ENCODE measurements at regions not wholly inside any gene's neighbourhood (a gene's known extent, or its start where the extent isn't known, plus 50 kb on each side); places are given as distances from the start of the nearest gene placed in this dataset.
"Not testable (repeated sequence)": the region's sequence is repeated elsewhere in the genome, so short reads cannot be mapped to it uniquely, and the experiment has no call there.

DNA sequence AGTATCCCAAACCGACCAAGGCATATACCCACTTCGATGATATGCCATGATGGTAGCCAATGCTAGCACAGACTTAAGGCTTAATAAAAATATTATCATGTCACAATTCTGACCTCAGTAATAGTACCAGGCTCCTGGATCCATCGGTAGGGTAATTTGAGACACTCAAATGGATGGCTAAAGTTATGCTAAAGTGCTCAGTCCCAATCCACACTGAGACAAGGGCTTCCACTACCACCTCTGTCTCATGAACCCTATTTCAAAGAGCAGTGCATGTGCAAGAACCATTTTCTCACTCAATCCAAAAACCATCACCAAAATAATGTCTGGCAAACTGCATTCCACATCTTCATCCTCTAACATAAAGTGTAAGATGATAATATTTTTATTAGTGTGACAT lies 122.4 kb upstream of the KRR1 start:
- H3K27ac ChIP-seq (ENCODE audit: low read depth, low read length) = no peak overlapping the region
- WGBS, 3 donors = 85 to 90% (median 87%) methylated on average over 3 of the region's 3 CpGs

DNA sequence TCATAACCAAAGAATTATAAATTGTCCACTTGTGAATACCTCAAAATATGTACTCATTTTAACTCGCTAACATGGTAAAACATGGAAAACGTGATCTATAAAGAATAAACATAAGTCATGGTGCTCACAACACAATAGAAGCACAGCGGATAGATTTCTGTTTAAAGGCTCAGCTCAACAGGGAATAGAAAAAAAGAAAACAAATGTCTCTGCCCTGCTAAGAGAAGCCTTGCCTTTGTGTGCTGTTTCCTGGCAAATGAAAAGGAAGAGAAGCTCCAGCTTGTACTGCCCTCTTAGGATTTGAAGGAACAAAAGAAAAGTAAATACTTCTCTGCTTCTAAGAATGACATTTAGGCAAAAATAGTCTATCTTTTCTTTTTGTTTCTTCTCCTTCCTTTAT lies 121.0 kb upstream of the KRR1 start:
- 58 to 87% (median 66%) methylated on average over 3 of the region's 3 CpGs for WGBS, 3 donors

DNA sequence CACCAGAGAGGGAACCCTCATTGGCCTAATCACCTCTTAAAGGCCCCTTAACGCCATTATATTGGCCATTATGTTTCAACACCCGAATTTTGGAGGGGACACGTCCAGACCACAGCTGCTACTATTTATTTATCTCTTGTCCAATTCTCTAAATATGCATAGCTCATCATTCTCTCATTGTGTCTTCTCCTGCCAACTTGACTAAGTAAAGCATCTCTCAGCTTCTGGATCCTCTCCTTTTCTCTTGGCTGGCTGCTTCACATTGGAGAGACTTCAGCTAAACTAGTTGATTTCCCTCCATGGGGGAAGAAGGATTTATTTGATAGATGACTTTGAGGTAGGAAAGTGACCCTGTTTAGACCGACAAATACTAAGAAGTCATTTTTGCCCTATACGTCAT lies 120.4 kb upstream of the KRR1 start:
- 68 to 78% (median 75%) methylated on average over 5 of the region's 5 CpGs for WGBS, 3 donors

More for the DNA sequence above, 121.0 kb upstream of the KRR1 start:
- no peak overlapping the region for H3K27ac ChIP-seq (ENCODE audit: low read depth, low read length)

DNA sequence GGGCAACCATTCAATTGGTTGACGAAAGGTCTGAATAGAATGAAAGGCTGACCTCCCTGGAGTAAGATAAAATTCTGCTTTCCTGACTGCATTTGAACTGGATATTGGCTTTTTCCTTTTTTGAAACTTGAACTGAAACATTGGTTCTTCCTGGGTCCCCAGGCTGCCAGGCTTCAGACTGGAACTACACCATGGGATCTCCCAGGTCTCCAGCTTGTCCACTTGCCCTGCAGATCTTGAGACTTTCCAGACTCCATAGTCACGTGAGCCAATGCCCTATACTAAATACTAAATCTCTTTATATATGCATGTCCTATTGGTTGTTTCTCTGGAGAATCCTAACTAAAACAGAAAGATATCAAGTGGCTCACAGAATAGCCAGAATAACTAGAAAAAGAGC lies 118.7 kb upstream of the KRR1 start:
- no peak overlapping the region for H3K27ac ChIP-seq (ENCODE audit: low read depth, low read length)
- 45 to 84% (median 68%) methylated on average over 2 of the region's 2 CpGs for WGBS, 3 donors

More for the DNA sequence above, 120.4 kb upstream of the KRR1 start:
- H3K27ac ChIP-seq (ENCODE audit: low read depth, low read length) = no peak overlapping the region

DNA sequence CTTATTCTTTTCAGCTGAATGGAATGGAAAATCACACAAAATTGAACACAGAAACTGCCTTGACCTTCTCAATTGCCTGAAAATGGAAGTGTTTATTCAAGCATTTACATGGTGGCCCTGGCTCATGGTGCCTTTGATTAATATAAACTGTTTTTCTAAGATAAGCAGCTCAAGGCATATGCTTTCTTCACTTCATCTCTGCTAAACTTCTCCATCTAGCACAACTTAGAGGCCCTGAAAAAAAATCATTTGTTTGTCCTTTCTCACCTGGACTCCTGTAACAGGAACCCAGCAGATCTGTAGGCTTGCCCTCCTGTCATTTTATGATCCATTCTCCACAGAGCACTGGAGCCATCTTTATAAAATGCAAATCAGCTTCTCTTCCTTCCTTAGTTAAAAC lies 117.5 kb upstream of the KRR1 start:
- no peak overlapping the region for H3K27ac ChIP-seq (ENCODE audit: low read depth, low read length)

DNA sequence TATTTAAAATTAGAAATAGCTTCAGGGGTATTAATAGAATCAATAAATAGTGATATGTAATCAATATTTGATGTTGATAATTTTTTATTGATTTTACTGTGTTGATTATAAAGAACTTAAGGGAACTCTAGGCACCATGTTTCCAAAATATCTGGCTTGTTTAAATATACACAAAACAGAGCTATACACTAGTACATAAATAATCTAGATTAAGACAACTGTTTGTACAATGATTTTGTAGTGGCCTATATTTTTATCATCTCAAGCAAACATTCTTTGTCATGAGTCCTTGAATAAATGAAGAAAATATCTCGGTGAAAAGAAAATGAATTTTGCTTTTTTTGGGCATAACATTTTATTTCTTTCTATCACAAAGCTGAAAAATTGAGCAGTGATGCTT lies 117.1 kb upstream of the KRR1 start:
- WGBS, 3 donors = 50 to 83% (median 73%) methylated on average over 1 of the region's 1 CpG

DNA sequence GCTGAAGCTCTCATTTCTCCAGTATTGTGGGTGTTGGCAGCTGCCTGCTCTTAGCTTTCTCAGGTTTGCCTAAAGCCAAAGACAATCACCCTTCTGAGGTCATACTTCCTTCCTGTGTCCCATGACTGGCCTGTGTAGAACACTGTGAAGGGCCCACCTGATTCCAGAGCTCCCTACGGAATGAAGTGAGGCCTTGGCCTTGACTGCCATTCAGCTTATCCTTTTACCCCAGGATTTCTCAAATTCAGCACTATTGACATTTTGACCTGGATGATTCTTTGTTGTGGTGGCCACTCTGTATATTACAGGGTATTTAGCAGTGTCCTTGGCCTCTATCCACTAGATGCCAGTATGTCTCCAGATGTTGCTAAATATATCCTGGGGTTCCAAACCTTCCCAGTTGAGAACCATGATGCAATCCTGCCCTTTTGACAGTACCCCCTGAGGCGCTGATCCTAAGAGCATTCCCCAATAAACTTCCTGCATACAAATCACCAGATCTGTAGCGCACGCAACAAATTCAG lies 112.3 kb upstream of the KRR1 start:
- WGBS, 3 donors = 61 to 67% (median 64%) methylated on average over 4 of the region's 4 CpGs
- H3K27ac ChIP-seq (ENCODE audit: low read depth, low read length) = no peak overlapping the region

More for the DNA sequence above, 117.1 kb upstream of the KRR1 start:
- H3K27ac ChIP-seq (ENCODE audit: low read depth, low read length) = no peak overlapping the region

DNA sequence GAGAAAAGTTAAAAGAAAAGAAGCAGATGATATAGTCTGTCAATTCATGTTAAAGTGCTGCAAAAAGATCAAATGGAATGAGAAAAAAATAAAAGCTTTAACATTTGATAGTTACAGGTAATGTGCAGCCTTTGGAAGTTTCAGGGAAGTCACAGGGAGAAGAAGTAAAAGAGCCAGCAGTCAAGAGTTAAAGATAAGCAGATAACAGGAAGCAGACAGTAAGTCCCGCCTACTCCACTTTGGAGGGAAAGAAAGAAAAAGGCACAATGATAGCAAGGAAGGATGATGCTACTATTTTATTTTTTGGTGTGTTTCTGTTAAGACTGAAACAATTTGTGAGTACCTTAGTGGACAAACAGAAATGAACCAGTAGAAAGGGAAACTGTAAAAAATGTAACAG lies 111.1 kb upstream of the KRR1 start:
- no peak overlapping the region for H3K27ac ChIP-seq (ENCODE audit: low read depth, low read length)
- WGBS, 3 donors = 85 to 88% (median 87%) methylated on average over 1 of the region's 1 CpG

DNA sequence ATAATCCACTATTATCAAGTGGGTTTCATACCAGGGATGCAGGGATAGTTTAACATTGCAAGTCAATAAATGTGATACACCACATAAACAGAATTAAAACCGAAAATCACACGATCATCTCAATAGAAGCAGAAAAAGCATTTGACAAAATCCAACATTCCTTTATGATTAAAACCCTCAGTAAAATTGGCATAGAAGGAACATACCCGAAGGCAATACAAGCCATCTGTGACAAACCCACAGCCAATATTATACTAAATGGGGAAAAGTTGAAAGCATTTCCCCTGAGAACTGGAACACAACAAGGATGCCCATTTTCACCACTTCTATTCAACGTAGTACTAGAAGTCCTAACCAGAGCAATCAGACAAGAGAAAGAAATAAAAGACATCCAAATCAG lies 103.0 kb upstream of the KRR1 start:
- WGBS, 3 donors = 88 to 94% (median 88%) methylated on average over 4 of the region's 4 CpGs
- not testable (repeated sequence) for H3K27ac ChIP-seq (ENCODE audit: low read depth, low read length)

DNA sequence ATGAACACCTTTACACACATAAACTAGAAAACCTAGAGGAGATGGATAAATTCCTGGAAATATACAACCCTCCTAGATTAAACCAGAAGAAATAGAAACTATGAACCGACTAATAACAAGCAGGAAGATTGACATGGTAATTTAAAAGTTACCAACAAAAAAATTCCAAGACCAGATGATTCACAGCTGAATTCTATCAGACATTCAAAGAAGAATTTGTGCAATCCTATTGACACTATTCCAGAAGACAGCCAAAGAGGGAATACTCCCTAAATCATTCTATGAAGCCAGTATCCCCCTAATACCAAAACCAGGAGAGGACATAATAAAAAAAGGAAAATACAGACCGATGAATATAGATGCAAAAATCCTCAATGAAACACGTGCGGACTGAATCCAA lies 102.6 kb upstream of the KRR1 start:
- H3K27ac ChIP-seq (ENCODE audit: low read depth, low read length) = no peak overlapping the region
- WGBS, 3 donors = 90 to 93% (median 92%) methylated on average over 4 of the region's 4 CpGs

DNA sequence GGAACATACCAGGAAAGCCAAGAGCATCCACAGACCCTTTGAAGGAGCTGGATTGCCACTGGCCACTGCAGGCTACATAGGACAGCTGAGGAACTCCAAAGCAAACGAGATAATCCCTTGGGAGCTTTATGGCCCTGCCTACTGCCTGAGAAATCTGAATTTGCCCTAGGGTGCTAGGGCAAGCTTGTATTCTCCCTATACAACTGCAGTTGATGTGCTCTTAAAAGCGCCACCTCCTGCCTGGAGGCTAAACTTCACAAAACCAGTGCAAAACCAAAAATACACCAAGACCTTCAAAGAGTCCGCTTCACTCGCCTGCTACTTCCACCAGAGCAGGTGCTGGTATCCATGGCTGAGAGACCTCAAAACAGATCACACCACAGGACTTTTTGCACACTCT lies 99.6 kb upstream of the KRR1 start:
- H3K27ac ChIP-seq (ENCODE audit: low read depth, low read length) = no peak overlapping the region
- WGBS, 3 donors = 91 to 95% (median 92%) methylated on average over 4 of the region's 4 CpGs

DNA sequence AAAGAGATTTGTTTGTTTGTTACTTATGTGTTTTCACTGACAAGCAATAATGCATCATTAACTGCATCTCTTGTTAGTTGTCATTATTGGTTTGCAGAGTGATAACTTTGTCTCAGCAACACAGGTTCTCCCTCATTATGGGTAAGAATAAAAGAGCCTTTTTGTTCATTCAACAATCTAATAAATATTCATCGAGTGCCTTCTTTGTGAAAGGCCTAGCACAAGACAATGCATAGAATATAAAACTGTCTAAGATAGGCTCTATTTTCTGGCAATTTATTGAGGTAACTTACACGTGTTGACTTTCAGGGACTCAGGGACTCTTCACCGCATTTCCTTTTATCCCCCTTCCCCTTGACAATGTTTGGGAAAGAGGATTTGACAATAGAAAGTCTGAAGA lies 95.5 kb upstream of the KRR1 start:
- 87 to 89% (median 88%) methylated on average over 3 of the region's 3 CpGs for WGBS, 3 donors
- no peak overlapping the region for H3K27ac ChIP-seq (ENCODE audit: low read depth, low read length)

DNA sequence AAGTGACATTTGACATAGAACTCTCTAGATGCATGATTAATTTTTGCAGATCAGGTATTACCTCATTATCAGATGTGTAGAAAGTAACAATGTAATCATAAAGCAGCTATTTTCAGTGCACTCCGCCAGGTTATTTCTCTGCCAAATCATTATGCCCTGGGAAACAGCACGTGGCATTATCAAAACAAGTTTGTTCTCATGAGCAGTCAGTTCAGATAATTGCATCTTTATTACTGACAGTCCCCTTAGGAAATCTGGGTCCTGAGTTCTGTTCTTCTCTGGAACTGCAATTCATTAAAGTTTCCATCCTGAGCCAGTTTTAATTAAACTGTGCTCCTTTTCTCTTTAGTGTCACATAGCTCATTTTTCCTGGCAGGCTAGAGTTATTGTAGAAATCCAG lies 94.7 kb upstream of the KRR1 start:
- WGBS, 3 donors = 16 to 72% (median 64%) methylated on average over 2 of the region's 2 CpGs
- no peak overlapping the region for H3K27ac ChIP-seq (ENCODE audit: low read depth, low read length)

DNA sequence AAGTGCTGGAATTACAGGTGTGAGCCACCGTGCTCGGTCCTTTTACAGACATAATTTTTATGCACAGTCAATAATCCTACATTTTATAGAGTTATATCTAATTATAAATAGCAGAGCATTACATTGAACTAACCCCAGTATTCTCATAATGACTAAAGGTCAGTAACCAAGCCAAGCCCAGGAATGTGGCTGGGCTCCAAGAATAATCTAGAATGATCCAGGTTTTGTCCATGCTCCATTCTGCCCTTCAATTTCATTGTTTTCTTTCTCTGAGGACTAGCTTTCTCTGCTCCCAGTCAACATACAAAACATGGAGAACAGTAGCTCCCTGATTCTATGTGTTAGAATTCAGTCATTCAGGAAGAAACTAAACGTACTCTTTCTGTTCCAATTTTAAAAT lies 92.1 kb upstream of the KRR1 start:
- H3K27ac ChIP-seq (ENCODE audit: low read depth, low read length) = no peak overlapping the region
- 82 to 95% (median 89%) methylated on average over 3 of the region's 3 CpGs for WGBS, 3 donors

DNA sequence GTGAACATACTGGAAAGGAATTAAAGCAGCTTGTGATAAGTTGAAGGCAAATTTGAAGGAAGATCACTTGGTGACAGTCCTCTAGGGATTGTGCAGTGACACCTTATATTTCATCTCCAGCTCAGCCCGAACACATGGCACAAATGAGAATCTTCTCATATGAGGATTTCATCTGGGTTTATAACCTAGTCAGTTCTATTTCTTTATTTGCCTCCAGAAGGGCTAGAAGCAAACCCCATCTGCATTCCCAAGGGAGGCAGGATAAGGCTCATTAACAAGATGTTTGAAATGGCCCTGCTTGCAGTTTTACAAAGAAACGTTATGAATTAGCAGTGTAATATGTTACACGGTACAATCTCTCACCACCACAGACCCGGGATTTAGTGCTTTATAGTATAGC lies 90.7 kb upstream of the KRR1 start:
- WGBS, 3 donors = 76 to 86% (median 78%) methylated on average over 4 of the region's 4 CpGs
- no peak overlapping the region for H3K27ac ChIP-seq (ENCODE audit: low read depth, low read length)

DNA sequence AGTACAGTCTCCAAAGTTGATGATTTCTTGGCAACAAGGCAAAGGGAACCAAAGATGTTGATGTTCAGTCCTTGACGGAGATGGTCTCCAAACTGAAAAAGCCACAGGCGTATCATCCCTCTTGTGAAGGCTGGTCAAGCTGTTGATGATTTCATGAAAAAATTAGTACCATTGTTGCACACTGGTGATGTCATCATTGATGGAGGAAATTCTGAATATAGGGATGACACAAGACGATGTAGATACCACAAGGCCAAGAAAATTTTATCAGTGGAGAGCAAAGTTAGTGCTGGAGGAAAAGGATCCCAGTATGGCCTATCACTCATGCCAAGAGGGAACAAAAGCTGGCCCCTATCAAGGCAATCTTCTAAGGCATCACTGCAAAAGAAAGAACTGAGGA lies 88.7 kb upstream of the KRR1 start:
- WGBS, 3 donors = 92 to 99% (median 95%) methylated on average over 3 of the region's 3 CpGs
- no peak overlapping the region for H3K27ac ChIP-seq (ENCODE audit: low read depth, low read length)

DNA sequence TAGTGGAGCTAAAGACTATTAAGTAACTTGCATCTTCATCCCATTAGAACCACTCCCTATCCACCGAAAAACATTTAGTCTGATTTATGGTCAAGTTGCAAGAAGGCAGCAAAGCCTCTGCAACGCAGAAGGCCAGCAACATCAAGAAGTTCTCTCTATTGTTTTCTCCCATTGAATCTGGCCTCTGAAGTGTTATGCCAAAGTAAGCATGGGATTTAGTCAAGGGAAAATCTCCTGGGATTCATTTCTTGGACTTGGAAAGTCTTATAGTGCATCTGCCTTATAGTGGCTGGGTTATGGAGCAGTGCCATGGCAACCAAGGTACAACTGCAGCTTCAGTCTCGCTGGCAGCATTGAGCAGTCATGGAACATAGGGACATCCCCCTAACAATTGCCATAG lies 87.7 kb upstream of the KRR1 start:
- H3K27ac ChIP-seq (ENCODE audit: low read depth, low read length) = no peak overlapping the region
- WGBS, 3 donors = 75 to 95% (median 77%) methylated on average over 3 of the region's 3 CpGs

DNA sequence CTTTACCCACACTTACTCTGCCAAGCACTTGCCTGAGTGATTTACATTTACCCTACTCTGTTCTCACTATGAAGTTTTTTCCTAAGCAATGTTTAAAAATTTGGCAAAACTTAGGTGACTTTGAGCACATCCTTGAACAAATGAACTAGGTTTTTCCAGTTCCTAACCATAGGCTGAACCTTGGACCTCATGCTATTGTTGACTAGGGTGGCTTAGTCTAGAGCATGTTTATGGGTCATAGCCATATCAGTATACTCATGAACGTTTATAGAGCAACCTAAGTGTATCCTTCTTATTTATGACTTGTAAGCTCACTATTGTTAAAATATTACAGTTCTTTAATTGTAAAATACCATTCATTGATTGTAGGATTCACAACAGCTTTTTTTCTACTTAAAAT lies 85.0 kb upstream of the KRR1 start:
- no peak overlapping the region for H3K27ac ChIP-seq (ENCODE audit: low read depth, low read length)
- 53 to 69% (median 66%) methylated on average over 1 of the region's 1 CpG for WGBS, 3 donors

DNA sequence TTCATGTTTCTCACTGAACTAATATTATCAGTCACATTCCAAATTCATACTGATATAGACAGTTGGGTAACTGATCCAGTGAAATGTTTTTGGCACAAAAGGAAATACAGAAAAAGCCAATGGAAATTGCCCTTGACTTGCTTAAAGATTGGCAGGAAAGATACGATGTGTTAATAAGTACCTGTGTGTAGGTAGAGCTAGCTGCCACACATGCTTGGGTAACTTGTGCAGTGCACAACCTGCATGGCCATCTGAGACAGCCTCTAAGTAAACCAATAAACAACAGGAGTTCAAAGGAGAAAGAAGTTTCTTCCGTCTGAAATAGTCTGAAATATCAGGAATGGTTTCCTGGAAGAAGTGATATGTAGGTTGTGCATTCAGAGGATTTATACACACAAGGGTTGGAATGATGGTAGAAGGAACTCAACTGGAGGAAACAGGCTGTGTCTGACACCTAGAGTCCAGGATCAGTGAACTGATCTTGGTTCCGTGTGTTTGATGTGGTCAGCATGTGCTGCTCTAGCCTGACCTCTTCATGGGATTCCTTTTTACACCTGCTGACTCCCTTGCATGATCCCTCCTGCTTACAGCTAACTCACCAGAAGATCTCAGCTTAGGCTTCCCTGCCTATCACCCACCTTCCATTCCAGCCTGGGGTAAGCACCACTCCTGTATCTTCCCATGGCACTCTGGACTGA lies 81.4 kb upstream of the KRR1 start:
- H3K27ac ChIP-seq (ENCODE audit: low read depth, low read length) = no peak overlapping the region
- 44 to 91% (median 89%) methylated on average over 3 of the region's 3 CpGs for WGBS, 3 donors

DNA sequence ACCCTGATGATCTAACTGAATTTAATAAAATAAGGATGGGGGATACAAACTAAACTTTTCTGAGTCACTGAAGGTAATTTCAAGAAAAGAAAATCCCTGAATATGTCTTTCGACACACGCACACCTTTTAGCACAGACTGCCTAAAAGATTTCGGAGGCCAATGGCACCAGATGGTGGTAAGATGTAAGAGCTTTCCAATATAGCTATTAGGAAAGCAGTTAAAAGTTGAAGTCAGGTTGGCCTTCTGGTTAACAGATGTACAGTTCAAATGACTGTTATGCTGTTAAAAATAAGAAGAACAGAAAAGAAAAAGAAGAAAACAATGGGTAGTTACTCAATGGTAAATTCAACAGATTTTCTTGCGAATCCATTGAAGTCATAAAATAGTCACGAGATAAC lies 80.7 kb upstream of the KRR1 start:
- 81 to 91% (median 83%) methylated on average over 5 of the region's 5 CpGs for WGBS, 3 donors
- no peak overlapping the region for H3K27ac ChIP-seq (ENCODE audit: low read depth, low read length)

DNA sequence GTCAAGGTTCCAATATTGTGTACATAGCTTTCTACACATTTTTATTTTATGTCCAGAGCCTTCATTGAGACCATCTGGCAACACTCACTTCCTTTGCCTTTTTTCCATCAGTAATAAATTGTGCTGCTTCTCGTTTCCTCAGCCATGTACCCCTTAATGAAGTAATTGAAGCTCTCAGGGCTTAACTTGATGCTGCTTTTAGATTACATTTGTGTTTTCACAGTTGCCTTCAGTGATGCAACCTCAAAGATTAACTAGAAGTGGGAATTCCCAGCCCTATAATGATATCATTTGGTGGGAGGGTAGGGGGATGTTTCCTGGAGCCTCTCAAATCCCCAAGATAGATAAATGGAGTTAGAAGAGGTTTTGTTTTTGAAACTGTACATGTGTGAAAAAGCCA lies 80.2 kb upstream of the KRR1 start:
- WGBS, 3 donors = 11 to 78% (median 21%) methylated on average over 1 of the region's 1 CpG

More for the DNA sequence above, 80.2 kb upstream of the KRR1 start:
- no peak overlapping the region for H3K27ac ChIP-seq (ENCODE audit: low read depth, low read length)

Data from adipose tissue (tissue), 3 donors.